ENCODE measurements at regions not wholly inside any gene's neighbourhood (a gene's known extent, or its start where the extent isn't known, plus 50 kb on each side); places are given as distances from the start of the nearest gene placed in this dataset.

DNA sequence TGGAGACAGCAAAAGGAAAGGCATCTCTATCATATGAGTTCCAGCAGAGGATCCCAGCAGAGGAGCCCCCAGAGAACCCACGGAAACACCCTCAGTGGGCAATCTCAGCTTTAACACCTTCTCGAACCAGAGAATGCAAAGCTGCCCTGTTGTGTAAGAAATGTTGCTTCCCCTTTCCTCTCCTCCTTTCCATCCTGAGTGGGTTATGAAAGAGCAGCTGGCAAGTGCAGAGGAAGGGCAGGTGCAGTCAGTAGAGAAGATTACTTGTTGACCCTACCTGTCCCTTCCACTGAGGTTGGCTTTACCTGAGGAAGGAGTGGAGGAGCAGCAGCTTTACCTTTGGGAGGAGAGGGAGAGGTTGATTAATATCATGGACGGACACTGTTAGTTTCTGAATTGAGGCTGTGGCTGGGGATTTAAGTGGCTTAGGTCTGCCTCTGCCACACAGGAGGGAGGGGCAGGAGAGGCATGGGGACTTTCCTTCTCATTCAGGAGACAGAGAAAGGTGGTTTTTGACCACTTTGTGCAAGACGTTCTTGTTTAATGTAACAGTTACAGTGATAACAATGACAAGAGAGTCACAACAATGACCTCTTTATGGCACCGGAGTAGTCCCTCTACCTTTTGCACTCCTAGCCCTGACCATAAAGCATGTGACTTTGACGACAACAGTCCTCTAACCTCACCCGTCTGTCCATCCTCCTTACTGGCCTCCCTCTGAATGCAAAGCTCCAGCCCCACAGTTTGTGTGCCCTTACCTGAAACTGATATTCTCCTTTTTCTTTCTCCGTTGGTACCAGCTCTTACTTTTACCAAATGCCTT is 254.8 kb downstream of the NSG2 start:
- Histone ChIP-seq H3K9ac (ENCODE audit: low read depth in 1 of 2, low read length in 2 of 2) (no peak overlapping the region), H3K36me3 (ENCODE audit: control insufficient read depth in 4 of 4, insufficient read depth in 3 of 4, low read depth in 1 of 4, low read length in 3 of 4) (no peaks in the 10 kb centered on the region), H3K4me1 (ENCODE audit: control insufficient read depth in 4 of 4, insufficient read depth in 4 of 4, low read length in 3 of 4) (no peaks in the 10 kb centered on the region), H3K4me3 (ENCODE audit: low read depth in 1 of 3, low read length in 3 of 3) (no peak overlapping the region), H3K9me3 (ENCODE audit: control insufficient read depth in 4 of 4, low read length in 3 of 4) (no peaks in the 10 kb centered on the region), H3K27me3 (ENCODE audit: control insufficient read depth in 4 of 4, insufficient read depth in 4 of 4, low read length in 3 of 4) (no peaks in the 10 kb centered on the region), H3K27ac (ENCODE audit: low read depth in 1 of 2, low read length in 2 of 2) (no peak overlapping the region)
- TF ChIP-seq ATF3 (IDR thresholded peaks at IDR 0.05) (no peak), SP1 (IDR thresholded peaks at IDR 0.05) (no peak), YY1 (IDR thresholded peaks at IDR 0.05) (no peak), JUND (IDR thresholded peaks at IDR 0.05) (no peak), RXRA (IDR thresholded peaks at IDR 0.05) (no peak), CTCF (IDR thresholded peaks at IDR 0.05; ENCODE audit: low read depth, low read length, missing input control) (no peak)
- TF ChIP-seq, protein P1, sequence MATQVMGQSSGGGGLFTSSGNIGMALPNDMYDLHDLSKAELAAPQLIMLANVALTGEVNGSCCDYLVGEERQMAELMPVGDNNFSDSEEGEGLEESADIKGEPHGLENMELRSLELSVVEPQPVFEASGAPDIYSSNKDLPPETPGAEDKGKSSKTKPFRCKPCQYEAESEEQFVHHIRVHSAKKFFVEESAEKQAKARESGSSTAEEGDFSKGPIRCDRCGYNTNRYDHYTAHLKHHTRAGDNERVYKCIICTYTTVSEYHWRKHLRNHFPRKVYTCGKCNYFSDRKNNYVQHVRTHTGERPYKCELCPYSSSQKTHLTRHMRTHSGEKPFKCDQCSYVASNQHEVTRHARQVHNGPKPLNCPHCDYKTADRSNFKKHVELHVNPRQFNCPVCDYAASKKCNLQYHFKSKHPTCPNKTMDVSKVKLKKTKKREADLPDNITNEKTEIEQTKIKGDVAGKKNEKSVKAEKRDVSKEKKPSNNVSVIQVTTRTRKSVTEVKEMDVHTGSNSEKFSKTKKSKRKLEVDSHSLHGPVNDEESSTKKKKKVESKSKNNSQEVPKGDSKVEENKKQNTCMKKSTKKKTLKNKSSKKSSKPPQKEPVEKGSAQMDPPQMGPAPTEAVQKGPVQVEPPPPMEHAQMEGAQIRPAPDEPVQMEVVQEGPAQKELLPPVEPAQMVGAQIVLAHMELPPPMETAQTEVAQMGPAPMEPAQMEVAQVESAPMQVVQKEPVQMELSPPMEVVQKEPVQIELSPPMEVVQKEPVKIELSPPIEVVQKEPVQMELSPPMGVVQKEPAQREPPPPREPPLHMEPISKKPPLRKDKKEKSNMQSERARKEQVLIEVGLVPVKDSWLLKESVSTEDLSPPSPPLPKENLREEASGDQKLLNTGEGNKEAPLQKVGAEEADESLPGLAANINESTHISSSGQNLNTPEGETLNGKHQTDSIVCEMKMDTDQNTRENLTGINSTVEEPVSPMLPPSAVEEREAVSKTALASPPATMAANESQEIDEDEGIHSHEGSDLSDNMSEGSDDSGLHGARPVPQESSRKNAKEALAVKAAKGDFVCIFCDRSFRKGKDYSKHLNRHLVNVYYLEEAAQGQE (IDR thresholded peaks at IDR 0.05) = no peak
- TF ChIP-seq, protein P2, sequence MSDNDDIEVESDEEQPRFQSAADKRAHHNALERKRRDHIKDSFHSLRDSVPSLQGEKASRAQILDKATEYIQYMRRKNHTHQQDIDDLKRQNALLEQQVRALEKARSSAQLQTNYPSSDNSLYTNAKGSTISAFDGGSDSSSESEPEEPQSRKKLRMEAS (IDR thresholded peaks at IDR 0.05) = no peak
- 60% methylated on average over 8 of the region's 8 CpGs for WGBS
- peak; percentile 19 for DNase-seq (ENCODE audit: low spot score)

DNA sequence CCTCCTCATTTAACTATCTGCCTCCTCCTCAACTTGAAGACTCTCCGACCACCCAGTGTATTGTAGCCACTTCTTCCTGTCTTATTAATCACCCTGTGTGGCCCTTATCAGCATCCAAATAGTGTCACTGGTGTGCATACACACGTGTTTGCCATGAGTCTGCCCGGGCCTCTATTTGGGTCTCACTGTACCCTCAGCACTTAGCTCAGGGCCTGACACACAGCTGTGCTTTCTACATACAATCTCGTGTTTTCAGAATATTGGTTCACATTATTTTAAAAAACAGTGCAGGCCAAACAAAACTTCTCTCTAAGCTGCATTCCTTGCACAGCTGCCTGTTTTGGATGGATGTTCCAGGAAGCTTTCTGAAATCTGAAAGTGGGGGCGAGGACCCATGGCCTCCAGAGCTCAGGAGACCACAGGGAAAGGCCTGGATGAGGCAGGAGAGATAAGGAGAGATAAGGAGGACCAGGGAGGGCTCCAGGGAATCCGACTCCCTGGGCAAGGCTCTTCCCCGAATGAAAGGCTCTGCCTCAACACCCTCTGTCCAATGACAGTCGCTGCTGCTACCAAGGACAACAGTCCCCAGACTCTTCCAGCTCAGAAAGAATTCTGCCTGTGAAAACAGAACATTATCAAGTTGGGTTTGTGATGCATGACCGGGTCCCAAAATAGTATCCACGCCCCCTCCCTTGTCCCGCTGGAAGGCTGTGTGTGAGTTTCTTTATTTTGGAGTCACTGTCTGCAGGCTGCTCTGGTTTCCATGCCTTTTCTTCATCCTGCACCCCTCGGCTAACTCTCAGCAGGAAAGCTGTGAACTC is 255.6 kb downstream of the NSG2 start:
- no peak overlapping the region for H3K4me3 ChIP-seq (ENCODE audit: low read depth in 1 of 3, low read length in 3 of 3)
- TF ChIP-seq NR2F2 (IDR thresholded peaks at IDR 0.05) (peak; percentile 52), GABPA (IDR thresholded peaks at IDR 0.05 in 1 of 2, conservative IDR thresholded peaks at IDR 0.05 in 1 of 2) (no peak)
- TF ChIP-seq, protein P2 (IDR thresholded peaks at IDR 0.05) = no peak
- peaks cover 0 to 4% (median 0%) of the 10 kb centered on the region in 4 donors for H3K27me3 ChIP-seq (ENCODE audit: control insufficient read depth in 4 of 4, insufficient read depth in 4 of 4, low read length in 3 of 4)
- no peak overlapping the region for H3K27ac ChIP-seq (ENCODE audit: low read depth in 1 of 2, low read length in 2 of 2)
- H3K4me1 ChIP-seq (ENCODE audit: control insufficient read depth in 4 of 4, insufficient read depth in 4 of 4, low read length in 3 of 4) = no peaks in the 10 kb centered on the region
- no peaks in the 10 kb centered on the region for H3K36me3 ChIP-seq (ENCODE audit: control insufficient read depth in 4 of 4, insufficient read depth in 3 of 4, low read depth in 1 of 4, low read length in 3 of 4)
- H3K9me3 ChIP-seq (ENCODE audit: control insufficient read depth in 4 of 4, low read length in 3 of 4) = no peaks in the 10 kb centered on the region
- WGBS = 17% methylated on average over 12 of the region's 12 CpGs
- no peak overlapping the region for H3K9ac ChIP-seq (ENCODE audit: low read depth in 1 of 2, low read length in 2 of 2)
- no peak for DNase-seq (ENCODE audit: low spot score)
